Adrenal gland (tissue), 5 donors: ENCODE measurements at regions not wholly inside any gene's neighbourhood (a gene's known extent, or its start where the extent isn't known, plus 50 kb on each side); places are given as distances from the start of the nearest gene placed in this dataset.

Experiments
- CTCF ChIP-seq, 6 experiments: fragments of 450-650 bp in 4 of 6; fragments of 200-600 bp in 2 of 6; sonication (generic) in 1 of 6; IDR thresholded peaks; 1 replicate in 5 of 6; 2 replicates in 1 of 6; pipeline versions ENCODE4 v1.5.1 to v1.8.0; 2016 to 2021; ENCODE audit warnings: antibody characterized with exemption in 6 of 6, mild to moderate bottlenecking in 2 of 6, moderate library complexity in 1 of 6
- POLR2A ChIP-seq, 2 donors: fragments of 450-650 bp; IDR thresholded peaks; one replicate each; pipeline ENCODE4 v1.6.1; 2017; ENCODE audit warnings: antibody characterized with exemption in 2 of 2, mild to moderate bottlenecking in 2 of 2, moderate library complexity in 1 of 2
- donor health status: DM: no; HTN: no; CAD: no.

- TF ChIP-seq CTCF (IDR thresholded peaks at IDR 0.05) (no peak), POLR2A (IDR thresholded peaks at IDR 0.05) (no peak)
These were observed 56.8 kb downstream of the BTG1 start for GRCh38 chr12:92088805-92089204.
